ENCODE measurements at regions not wholly inside any gene's neighbourhood (a gene's known extent, or its start where the extent isn't known, plus 50 kb on each side); places are given as distances from the start of the nearest gene placed in this dataset.

DNA sequence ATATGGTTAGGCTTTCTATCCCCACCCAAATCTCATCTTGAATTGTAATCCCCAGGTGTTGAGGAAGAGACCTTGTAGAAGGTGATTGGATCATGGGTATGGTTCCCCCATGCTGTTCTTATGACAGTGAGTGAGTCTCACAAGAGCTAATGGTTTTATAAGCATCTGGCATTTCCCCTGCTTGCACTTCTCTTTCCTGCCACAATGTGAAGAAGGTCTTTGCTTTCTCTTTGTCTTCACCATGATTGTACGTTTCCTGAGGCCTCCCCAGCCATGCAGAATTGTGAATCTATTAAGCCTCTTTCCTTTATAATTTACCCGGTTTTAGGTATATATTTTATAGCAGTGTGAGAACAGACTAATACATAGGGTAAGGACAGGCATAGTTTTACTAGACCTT lies 334.5 kb downstream of the TLR4 start:
- intact Hi-C loops (cut with micrococcal nuclease; ENCODE audit: unreplicated experiment) = no loop called here
- BruUV-seq (replicated peaks) = no TSS peak
- Mint-ChIP-seq H3K4me3 (ENCODE audit: unreplicated experiment) (no peak overlapping the region), H3K27me3 (ENCODE audit: insufficient read depth, unreplicated experiment) (peaks cover 6% of the 10 kb centered on the region), H3K27ac (ENCODE audit: unreplicated experiment) (no peak overlapping the region), H3K9me3 (ENCODE audit: unreplicated experiment) (no peaks in the 10 kb centered on the region), H3K4me1 (ENCODE audit: low read depth, unreplicated experiment) (no peaks in the 10 kb centered on the region), H3K36me3 (ENCODE audit: insufficient read depth, unreplicated experiment) (no peaks in the 10 kb centered on the region)
- Histone ChIP-seq H3K36me3 (ENCODE audit: control insufficient read depth, insufficient read depth, low read length) (no peaks in the 10 kb centered on the region), H3K4me3 (ENCODE audit: low read depth, low read length) (no peak overlapping the region), H3K27me3 (replicated peaks; ENCODE audit: control insufficient read depth, insufficient read depth, low read length) (no peaks in the 10 kb centered on the region), H3K4me1 (no peaks in the 10 kb centered on the region), H3K9me3 (peaks cover 3% of the 10 kb centered on the region; the same call in 1 of the 2 replicates)
- peak in 1 of 2 experiments; percentile 1 for DNase-seq
- TF ChIP-seq, protein P1, sequence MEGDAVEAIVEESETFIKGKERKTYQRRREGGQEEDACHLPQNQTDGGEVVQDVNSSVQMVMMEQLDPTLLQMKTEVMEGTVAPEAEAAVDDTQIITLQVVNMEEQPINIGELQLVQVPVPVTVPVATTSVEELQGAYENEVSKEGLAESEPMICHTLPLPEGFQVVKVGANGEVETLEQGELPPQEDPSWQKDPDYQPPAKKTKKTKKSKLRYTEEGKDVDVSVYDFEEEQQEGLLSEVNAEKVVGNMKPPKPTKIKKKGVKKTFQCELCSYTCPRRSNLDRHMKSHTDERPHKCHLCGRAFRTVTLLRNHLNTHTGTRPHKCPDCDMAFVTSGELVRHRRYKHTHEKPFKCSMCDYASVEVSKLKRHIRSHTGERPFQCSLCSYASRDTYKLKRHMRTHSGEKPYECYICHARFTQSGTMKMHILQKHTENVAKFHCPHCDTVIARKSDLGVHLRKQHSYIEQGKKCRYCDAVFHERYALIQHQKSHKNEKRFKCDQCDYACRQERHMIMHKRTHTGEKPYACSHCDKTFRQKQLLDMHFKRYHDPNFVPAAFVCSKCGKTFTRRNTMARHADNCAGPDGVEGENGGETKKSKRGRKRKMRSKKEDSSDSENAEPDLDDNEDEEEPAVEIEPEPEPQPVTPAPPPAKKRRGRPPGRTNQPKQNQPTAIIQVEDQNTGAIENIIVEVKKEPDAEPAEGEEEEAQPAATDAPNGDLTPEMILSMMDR (IDR thresholded peaks at IDR 0.05; ENCODE audit: insufficient read depth in 1 of 2, low read depth in 1 of 2, low read length in 1 of 2, severe bottlenecking in 1 of 2, unreplicated experiment in 1 of 2) = no peak
- POLR2A ChIA-PET = no interaction called here
- CTCF ChIA-PET = no interaction called here

DNA sequence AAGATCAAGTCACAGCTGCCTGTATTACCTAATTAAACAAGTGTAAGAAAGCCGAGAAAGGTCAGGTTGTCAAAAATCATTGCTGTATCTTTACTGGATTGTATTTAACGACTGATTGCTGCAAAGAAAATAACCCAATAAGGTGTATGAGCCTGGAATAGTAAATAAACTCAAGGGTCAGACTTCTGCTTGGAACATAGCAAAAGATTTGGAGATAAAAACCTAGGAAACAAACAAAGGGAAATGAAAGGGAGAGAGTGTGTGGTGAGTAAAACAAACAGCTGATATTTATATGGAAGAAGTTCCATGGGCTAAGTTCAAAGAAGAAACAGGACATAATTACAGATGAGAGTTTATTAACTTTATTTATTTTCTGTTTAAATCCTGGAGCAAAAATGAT lies 354.0 kb downstream of the TLR4 start:
- no TSS peak for BruUV-seq (replicated peaks)
- CTCF ChIA-PET = no interaction called here
- DNase-seq = no peak
- Mint-ChIP-seq H3K9me3 (ENCODE audit: unreplicated experiment) (no peaks in the 10 kb centered on the region), H3K27me3 (ENCODE audit: insufficient read depth, unreplicated experiment) (peaks cover 3% of the 10 kb centered on the region), H3K36me3 (ENCODE audit: insufficient read depth, unreplicated experiment) (no peaks in the 10 kb centered on the region), H3K27ac (ENCODE audit: unreplicated experiment) (no peak overlapping the region), H3K4me1 (ENCODE audit: low read depth, unreplicated experiment) (no peaks in the 10 kb centered on the region), H3K4me3 (ENCODE audit: unreplicated experiment) (no peak overlapping the region)
- H3K36me3 ChIP-seq (ENCODE audit: control insufficient read depth, insufficient read depth, low read length) = no peaks in the 10 kb centered on the region
- intact Hi-C loops (cut with micrococcal nuclease; ENCODE audit: unreplicated experiment) = no loop called here
- no peaks in the 10 kb centered on the region for H3K27me3 ChIP-seq (replicated peaks; ENCODE audit: control insufficient read depth, insufficient read depth, low read length)
- no peaks in the 10 kb centered on the region for H3K9me3 ChIP-seq
- TF ChIP-seq, protein P1 (IDR thresholded peaks at IDR 0.05; ENCODE audit: insufficient read depth in 1 of 2, low read depth in 1 of 2, low read length in 1 of 2, severe bottlenecking in 1 of 2, unreplicated experiment in 1 of 2) = no peak
- POLR2A ChIA-PET = no interaction called here
- H3K4me3 ChIP-seq (ENCODE audit: low read depth, low read length) = no peak overlapping the region
- H3K4me1 ChIP-seq = no peaks in the 10 kb centered on the region

DNA sequence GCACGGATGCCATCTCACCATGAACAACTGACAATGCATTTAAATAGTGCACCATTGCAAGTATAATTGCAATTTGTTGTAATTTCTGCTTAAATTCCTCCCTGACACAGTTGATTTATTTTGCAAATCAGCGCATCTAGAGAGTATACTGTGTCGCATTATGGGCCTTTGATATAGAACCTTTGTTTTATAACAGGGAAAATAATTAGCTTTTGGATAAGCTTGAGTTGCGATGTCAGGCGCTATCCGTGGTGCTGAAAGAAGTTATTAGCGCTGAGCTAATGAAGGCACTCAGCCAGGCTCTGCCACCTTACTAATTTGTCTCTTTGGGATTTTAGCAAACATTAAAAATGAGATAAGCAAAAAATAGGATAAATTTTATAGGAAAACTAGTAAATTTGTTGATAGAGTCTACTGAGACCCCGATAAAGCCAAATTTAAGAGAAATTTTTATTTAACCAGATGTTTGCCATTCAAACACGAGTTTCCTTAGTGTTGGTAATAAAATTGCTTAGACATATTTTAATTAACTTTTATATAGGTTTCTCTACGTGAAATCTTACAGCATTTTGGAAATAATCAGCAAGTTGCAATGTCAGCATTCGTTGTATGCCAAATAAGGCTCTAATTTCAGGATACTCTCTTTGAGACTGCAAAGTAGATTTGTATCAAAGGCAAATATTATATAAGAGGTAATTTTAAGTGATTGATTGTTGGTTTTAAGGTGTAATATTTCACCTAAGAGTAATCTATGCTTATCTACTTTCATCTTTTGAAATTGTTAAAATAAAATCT lies 355.5 kb downstream of the TLR4 start:
- peak; percentile 40 to 53 for DNase-seq
- Histone ChIP-seq H3K36me3 (ENCODE audit: control insufficient read depth, insufficient read depth, low read length) (no peaks in the 10 kb centered on the region), H3K4me3 (ENCODE audit: low read depth, low read length) (no peak overlapping the region), H3K27me3 (replicated peaks; ENCODE audit: control insufficient read depth, insufficient read depth, low read length) (no peaks in the 10 kb centered on the region), H3K4me1 (no peaks in the 10 kb centered on the region), H3K9me3 (no peaks in the 10 kb centered on the region)
- H3K27me3 Mint-ChIP-seq (ENCODE audit: insufficient read depth, unreplicated experiment) = peaks cover 3% of the 10 kb centered on the region
- POLR2A ChIA-PET = no interaction called here
- intact Hi-C loops (cut with micrococcal nuclease; ENCODE audit: unreplicated experiment) = no loop called here
- no peaks in the 10 kb centered on the region for H3K4me1 Mint-ChIP-seq (ENCODE audit: low read depth, unreplicated experiment)
- H3K27ac Mint-ChIP-seq (ENCODE audit: unreplicated experiment) = no peak overlapping the region
- H3K9me3 Mint-ChIP-seq (ENCODE audit: unreplicated experiment) = no peaks in the 10 kb centered on the region
- H3K4me3 Mint-ChIP-seq (ENCODE audit: unreplicated experiment) = no peak overlapping the region
- no TSS peak for BruUV-seq (replicated peaks)
- CTCF ChIA-PET = no interaction called here
- TF ChIP-seq, protein P1 (IDR thresholded peaks at IDR 0.05; ENCODE audit: insufficient read depth in 1 of 2, low read depth in 1 of 2, low read length in 1 of 2, severe bottlenecking in 1 of 2, unreplicated experiment in 1 of 2) = no peak
- no peaks in the 10 kb centered on the region for H3K36me3 Mint-ChIP-seq (ENCODE audit: insufficient read depth, unreplicated experiment)

Measured in Caco-2 (cell line).